ENCODE measurements at regions not wholly inside any gene's neighbourhood (a gene's known extent, or its start where the extent isn't known, plus 50 kb on each side); places are given as distances from the start of the nearest gene placed in this dataset.
"Not testable (repeated sequence)": the region's sequence is repeated elsewhere in the genome, so short reads cannot be mapped to it uniquely, and the experiment has no call there.

DNA sequence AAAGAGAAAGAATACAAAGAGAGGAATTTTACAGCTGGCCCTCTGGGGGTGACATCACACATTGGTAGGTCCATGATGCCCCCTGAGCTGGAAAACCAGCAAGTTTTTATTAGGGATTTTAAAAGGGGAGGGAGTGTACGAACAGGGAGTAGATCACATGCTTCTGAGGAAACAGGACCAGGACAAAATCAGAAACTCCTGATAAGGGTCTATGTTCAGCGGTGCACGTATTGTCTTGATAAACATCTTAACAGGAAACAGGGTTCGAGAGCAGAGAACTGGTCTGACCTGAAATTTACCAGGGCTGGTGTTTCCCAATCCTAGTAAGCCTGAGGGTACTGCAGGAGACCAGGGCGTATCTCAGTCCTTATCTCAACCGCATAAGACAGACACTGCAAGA is 530.6 kb upstream of the ZNF717 start:
- TF ChIP-seq, protein P1, sequence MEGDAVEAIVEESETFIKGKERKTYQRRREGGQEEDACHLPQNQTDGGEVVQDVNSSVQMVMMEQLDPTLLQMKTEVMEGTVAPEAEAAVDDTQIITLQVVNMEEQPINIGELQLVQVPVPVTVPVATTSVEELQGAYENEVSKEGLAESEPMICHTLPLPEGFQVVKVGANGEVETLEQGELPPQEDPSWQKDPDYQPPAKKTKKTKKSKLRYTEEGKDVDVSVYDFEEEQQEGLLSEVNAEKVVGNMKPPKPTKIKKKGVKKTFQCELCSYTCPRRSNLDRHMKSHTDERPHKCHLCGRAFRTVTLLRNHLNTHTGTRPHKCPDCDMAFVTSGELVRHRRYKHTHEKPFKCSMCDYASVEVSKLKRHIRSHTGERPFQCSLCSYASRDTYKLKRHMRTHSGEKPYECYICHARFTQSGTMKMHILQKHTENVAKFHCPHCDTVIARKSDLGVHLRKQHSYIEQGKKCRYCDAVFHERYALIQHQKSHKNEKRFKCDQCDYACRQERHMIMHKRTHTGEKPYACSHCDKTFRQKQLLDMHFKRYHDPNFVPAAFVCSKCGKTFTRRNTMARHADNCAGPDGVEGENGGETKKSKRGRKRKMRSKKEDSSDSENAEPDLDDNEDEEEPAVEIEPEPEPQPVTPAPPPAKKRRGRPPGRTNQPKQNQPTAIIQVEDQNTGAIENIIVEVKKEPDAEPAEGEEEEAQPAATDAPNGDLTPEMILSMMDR (IDR thresholded peaks at IDR 0.05 in 4 of 5, conservative IDR thresholded peaks at IDR 0.05 in 1 of 5): not testable (repeated sequence)
- TF ChIP-seq POLR2A (IDR thresholded peaks at IDR 0.05): not testable (repeated sequence)
